ENCODE measurements at regions not wholly inside any gene's neighbourhood (a gene's known extent, or its start where the extent isn't known, plus 50 kb on each side); places are given as distances from the start of the nearest gene placed in this dataset.

- H3K4me3 ChIP-seq (ENCODE audit: insufficient read depth, low read depth, low read length) = no peak overlapping the region
- no peak overlapping the region for H2AFZ ChIP-seq (replicated peaks; ENCODE audit: low read length, poor library complexity)
- no peak overlapping the region for H2BK15ac ChIP-seq (ENCODE audit: low read depth, low read length)
- H3K56ac ChIP-seq (ENCODE audit: extremely low read depth, insufficient read depth, low read length) = no peak overlapping the region
- no peak overlapping the region for H4K8ac ChIP-seq (ENCODE audit: low read depth in 2 of 2, low read length in 2 of 2)
- CTCF ChIA-PET = no interaction called here
- no peak overlapping the region for H2BK5ac ChIP-seq (ENCODE audit: low read depth, low read length, poor library complexity, severe bottlenecking)
- DNase-seq = no peak
- no peaks in the 10 kb centered on the region for H3K27me3 ChIP-seq (ENCODE audit: control insufficient read depth, insufficient read depth, low read length)
- no peak overlapping the region for H3K23ac ChIP-seq (ENCODE audit: low read depth, low read length)
- H3K79me1 ChIP-seq (ENCODE audit: low read depth in 1 of 2, low read length in 2 of 2) = no peaks in the 10 kb centered on the region
- ATAC-seq (ENCODE audit: low read depth) = no peak
- H4K91ac ChIP-seq (ENCODE audit: insufficient read depth, low read depth, low read length) = no peak overlapping the region
- no peak overlapping the region for H2AK5ac ChIP-seq (ENCODE audit: low read depth, low read length)
- TF ChIP-seq, protein P1, sequence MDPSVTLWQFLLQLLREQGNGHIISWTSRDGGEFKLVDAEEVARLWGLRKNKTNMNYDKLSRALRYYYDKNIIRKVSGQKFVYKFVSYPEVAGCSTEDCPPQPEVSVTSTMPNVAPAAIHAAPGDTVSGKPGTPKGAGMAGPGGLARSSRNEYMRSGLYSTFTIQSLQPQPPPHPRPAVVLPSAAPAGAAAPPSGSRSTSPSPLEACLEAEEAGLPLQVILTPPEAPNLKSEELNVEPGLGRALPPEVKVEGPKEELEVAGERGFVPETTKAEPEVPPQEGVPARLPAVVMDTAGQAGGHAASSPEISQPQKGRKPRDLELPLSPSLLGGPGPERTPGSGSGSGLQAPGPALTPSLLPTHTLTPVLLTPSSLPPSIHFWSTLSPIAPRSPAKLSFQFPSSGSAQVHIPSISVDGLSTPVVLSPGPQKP (IDR thresholded peaks at IDR 0.05; ENCODE audit: borderline replicate concordance, low read depth, low read length) = no peak
- no peak for TF ChIP-seq USF2 (IDR thresholded peaks at IDR 0.05; ENCODE audit: low read depth, low read length)
- no peak for TF ChIP-seq FOS (IDR thresholded peaks at IDR 0.05; ENCODE audit: low read depth, low read length)
- no peak for TF ChIP-seq RCOR1 (IDR thresholded peaks at IDR 0.05; ENCODE audit: insufficient replicate concordance, low read length)
- no peak for TF ChIP-seq SMC3 (IDR thresholded peaks at IDR 0.05; ENCODE audit: low read depth, low read length)
- TF ChIP-seq BHLHE40 (IDR thresholded peaks at IDR 0.05; ENCODE audit: low read depth, low read length) = no peak
- no peak for TF ChIP-seq RAD21 (IDR thresholded peaks at IDR 0.05; ENCODE audit: low read length)
- TF ChIP-seq, protein P2, sequence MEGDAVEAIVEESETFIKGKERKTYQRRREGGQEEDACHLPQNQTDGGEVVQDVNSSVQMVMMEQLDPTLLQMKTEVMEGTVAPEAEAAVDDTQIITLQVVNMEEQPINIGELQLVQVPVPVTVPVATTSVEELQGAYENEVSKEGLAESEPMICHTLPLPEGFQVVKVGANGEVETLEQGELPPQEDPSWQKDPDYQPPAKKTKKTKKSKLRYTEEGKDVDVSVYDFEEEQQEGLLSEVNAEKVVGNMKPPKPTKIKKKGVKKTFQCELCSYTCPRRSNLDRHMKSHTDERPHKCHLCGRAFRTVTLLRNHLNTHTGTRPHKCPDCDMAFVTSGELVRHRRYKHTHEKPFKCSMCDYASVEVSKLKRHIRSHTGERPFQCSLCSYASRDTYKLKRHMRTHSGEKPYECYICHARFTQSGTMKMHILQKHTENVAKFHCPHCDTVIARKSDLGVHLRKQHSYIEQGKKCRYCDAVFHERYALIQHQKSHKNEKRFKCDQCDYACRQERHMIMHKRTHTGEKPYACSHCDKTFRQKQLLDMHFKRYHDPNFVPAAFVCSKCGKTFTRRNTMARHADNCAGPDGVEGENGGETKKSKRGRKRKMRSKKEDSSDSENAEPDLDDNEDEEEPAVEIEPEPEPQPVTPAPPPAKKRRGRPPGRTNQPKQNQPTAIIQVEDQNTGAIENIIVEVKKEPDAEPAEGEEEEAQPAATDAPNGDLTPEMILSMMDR (conservative IDR thresholded peaks at IDR 0.05; ENCODE audit: low read depth, low read length) = no peak
- no peak for TF ChIP-seq MAFK (IDR thresholded peaks at IDR 0.05; ENCODE audit: low read depth, low read length)
- no peak for TF ChIP-seq CHD1 (IDR thresholded peaks at IDR 0.05; ENCODE audit: low read depth, low read length)
- no peak for TF ChIP-seq MXI1 (IDR thresholded peaks at IDR 0.05; ENCODE audit: borderline replicate concordance, low read depth, low read length)
- TF ChIP-seq MAZ (IDR thresholded peaks at IDR 0.05; ENCODE audit: borderline replicate concordance, low read depth, low read length) = no peak
- no peak for TF ChIP-seq POLR2A (IDR thresholded peaks at IDR 0.05; ENCODE audit: low read depth, low read length)
- TF ChIP-seq CEBPB (IDR thresholded peaks at IDR 0.05; ENCODE audit: low read depth, low read length) = no peak
- TF ChIP-seq NFE2L2 (IDR thresholded peaks at IDR 0.05; ENCODE audit: low read depth, low read length) = no peak
- intact Hi-C loops (cut with micrococcal nuclease) = no loop called here
- H2BK120ac ChIP-seq (ENCODE audit: low read depth, low read length) = no peak overlapping the region
- no peak overlapping the region for H3K27ac ChIP-seq (ENCODE audit: insufficient read depth, low read length)
- no peak overlapping the region for H3K4ac ChIP-seq (ENCODE audit: low read depth, low read length)
- H3K36me3 ChIP-seq (ENCODE audit: control insufficient read depth, insufficient read depth, low read length) = no peaks in the 10 kb centered on the region
- no peak overlapping the region for H4K5ac ChIP-seq (ENCODE audit: low read depth, low read length)
- no CpG with 5 or more reads among the region's 3 CpGs for WGBS, 2 experiments (ENCODE audit: extremely low coverage in 2 of 2, insufficient read length in 1 of 2)
- no peak overlapping the region for H3K9ac ChIP-seq (ENCODE audit: low read depth, low read length)
- H3K4me1 ChIP-seq (ENCODE audit: control insufficient read depth, insufficient read depth, low read length) = no peaks in the 10 kb centered on the region
- H3K9me1 ChIP-seq (ENCODE audit: insufficient read depth, low read length) = no peaks in the 10 kb centered on the region
- dilution Hi-C loops (cut with HindIII; ENCODE audit: low sequenced_read_pairs, unreplicated experiment) = no loop called here
- no peaks in the 10 kb centered on the region for H4K20me1 ChIP-seq (ENCODE audit: insufficient read depth, low read length)
- H3K14ac ChIP-seq (replicated peaks; ENCODE audit: low read depth, low read length) = no peak overlapping the region
- POLR2A ChIA-PET (ENCODE audit: unreplicated experiment) = no interaction called here
- no peak overlapping the region for H3K4me2 ChIP-seq (ENCODE audit: low read depth, low read length)
- no TSS peak for BruUV-seq (replicated peaks)
- in situ Hi-C loops (cut with MboI; ENCODE audit: low sequenced_read_pairs) = no loop called here
- H2AK9ac ChIP-seq (replicated peaks; ENCODE audit: low read depth, low read length, poor library complexity) = no peak overlapping the region
- H3K9me3 ChIP-seq (ENCODE audit: control insufficient read depth, insufficient read depth, low read length) = no peaks in the 10 kb centered on the region
- no peak overlapping the region for H3K18ac ChIP-seq (ENCODE audit: low read depth, low read length)
- H2BK20ac ChIP-seq (ENCODE audit: low read depth, low read length) = no peak overlapping the region
Measured at GRCh38 chr4:178027796-178028195, 585.6 kb upstream of the AGA start.

Measured in IMR-90 (cell line).